SU-DHL-6 (cell line): ENCODE measurements at regions not wholly inside any gene's neighbourhood (a gene's known extent, or its start where the extent isn't known, plus 50 kb on each side); places are given as distances from the start of the nearest gene placed in this dataset.

ENCODE experiments used
- CTCF ChIP-seq: fragments of 200-600 bp; sonication (generic); IDR thresholded peaks from one replicate; pipeline ENCODE4 v1.5.1; 2017; ENCODE audit warnings: antibody characterized with exemption, mild to moderate bottlenecking, low read length, moderate library complexity; ENCODE audit not compliant: insufficient read depth, poor library complexity, severe bottlenecking
- EZH2phosphoT487 ChIP-seq: fragments of 200-600 bp; sonication (generic), shearing (Covaris generic); conservative IDR thresholded peaks from 2 replicates; pipeline ENCODE4 v1.6.1; 2018; ENCODE audit warnings: mild to moderate bottlenecking, antibody characterized with exemption, low read length, moderate library complexity, mixed read lengths

- TF ChIP-seq CTCF (no peak), EZH2phosphoT487 (no peak)
Measured at GRCh38 chr3:90044084-90044816, 936.8 kb downstream of the EPHA3 start.
